IMR-90 (cell line): ENCODE measurements at regions not wholly inside any gene's neighbourhood (a gene's known extent, or its start where the extent isn't known, plus 50 kb on each side); places are given as distances from the start of the nearest gene placed in this dataset.
A peak's percentile ranks its signal among the peaks of the same experiment; 100 is the strongest.

Experiments used
- ATAC-seq: fragments of 200-7000 bp; cut with Tn5 transposase; 2 replicates; pipeline ENCODE4 v1.9.1; 2020; ENCODE audit warnings: low read depth, mild to moderate bottlenecking, moderate library complexity
- BruUV-seq: library from RNA; stranded (reverse); fragments of 400-500 nt; replicated peaks from 2 replicates; lab custom pipeline; 2021; lab: Mats Ljungman, UMichigan
- CTCF ChIA-PET: fragments of 300-600 bp; formaldehyde crosslinking; extraction: SDS; loops from one replicate; lab custom pipeline; 2021; ENCODE audit warnings: antibody characterized with exemption; lab: Yijun Ruan, JAX
- POLR2A ChIA-PET: fragments of 300-600 bp; sonication (Branson Sonifier 250); formaldehyde crosslinking; loops from one replicate; lab custom pipeline; 2022; ENCODE audit warnings: antibody characterized with exemption; ENCODE audit not compliant: unreplicated experiment; lab: Charles Lee
- DNase-seq: peaks from one replicate; pipeline ENCODE4 v3.0.0; 2013
- H2AFZ ChIP-seq: replicated peaks from 2 replicates; pipeline ENCODE3; 2013; ENCODE audit warnings: low read length, mild to moderate bottlenecking; ENCODE audit not compliant: poor library complexity
- H2AK5ac ChIP-seq: 2 replicates; pipeline ENCODE4 v1.6.1; 2013; ENCODE audit warnings: low read depth, low read length, inconsistent platforms
- H2AK9ac ChIP-seq: replicated peaks from 2 replicates; pipeline ENCODE3; 2013; ENCODE audit warnings: mild to moderate bottlenecking, low read depth, low read length, moderate library complexity; ENCODE audit not compliant: poor library complexity
- H2BK120ac ChIP-seq: 2 replicates; pipeline ENCODE4 v1.6.1; 2013; ENCODE audit warnings: low read depth, low read length, inconsistent platforms
- H2BK15ac ChIP-seq: 3 replicates; pipeline ENCODE4 v1.6.1; 2013; ENCODE audit warnings: low read depth, low read length, inconsistent platforms
- H2BK20ac ChIP-seq: 2 replicates; pipeline ENCODE4 v1.6.1; 2013; ENCODE audit warnings: low read depth, mild to moderate bottlenecking, inconsistent platforms, low read length, moderate library complexity
- H2BK5ac ChIP-seq: 2 replicates; pipeline ENCODE4 v1.6.1; 2013; ENCODE audit warnings: mild to moderate bottlenecking, low read depth, low read length, inconsistent platforms; ENCODE audit not compliant: poor library complexity, severe bottlenecking
- H3K14ac ChIP-seq: replicated peaks from 2 replicates; pipeline ENCODE4 v1.6.1; 2013; ENCODE audit warnings: low read depth, low read length, inconsistent platforms
- H3K18ac ChIP-seq: 2 replicates; pipeline ENCODE4 v1.6.1; 2013; ENCODE audit warnings: low read depth, low read length, control low read depth
- H3K23ac ChIP-seq: 2 replicates; pipeline ENCODE4 v1.6.1; 2013; ENCODE audit warnings: low read depth, low read length, inconsistent platforms
- H3K27ac ChIP-seq: 2 replicates; pipeline ENCODE4 v1.5.1; 2013; ENCODE audit warnings: mild to moderate bottlenecking, control low read depth, low read length; ENCODE audit not compliant: insufficient read depth
- H3K27me3 ChIP-seq: 2 replicates; pipeline ENCODE4 v1.6.1; 2013; ENCODE audit warnings: low read length; ENCODE audit not compliant: control insufficient read depth, insufficient read depth
- H3K36me3 ChIP-seq: 2 replicates; pipeline ENCODE4 v1.6.1; 2013; ENCODE audit warnings: low read length, mixed read lengths; ENCODE audit not compliant: control insufficient read depth, insufficient read depth
- H3K4ac ChIP-seq: 2 replicates; pipeline ENCODE4 v1.6.1; 2013; ENCODE audit warnings: low read depth, low read length, inconsistent platforms
- H3K4me1 ChIP-seq: 2 replicates; pipeline ENCODE4 v1.6.1; 2013; ENCODE audit warnings: low read length, mixed read lengths; ENCODE audit not compliant: control insufficient read depth, insufficient read depth
- H3K4me2 ChIP-seq: 2 replicates; pipeline ENCODE4 v1.6.1; 2013; ENCODE audit warnings: low read depth, mild to moderate bottlenecking, control low read depth, low read length, moderate library complexity
- H3K4me3 ChIP-seq: 2 replicates; pipeline ENCODE4 v1.5.1; 2013; ENCODE audit warnings: low read depth, mild to moderate bottlenecking, control low read depth, low read length, moderate library complexity; ENCODE audit not compliant: insufficient read depth
- H3K56ac ChIP-seq: 2 replicates; pipeline ENCODE4 v1.6.1; 2013; ENCODE audit warnings: low read length, inconsistent platforms; ENCODE audit not compliant: insufficient read depth; ENCODE audit errors: extremely low read depth
- H3K79me1 ChIP-seq, 2 experiments: 2 replicates each; pipeline ENCODE4 v1.6.1; 2013; ENCODE audit warnings: low read length in 2 of 2, inconsistent platforms in 1 of 2, low read depth in 1 of 2
- H3K9ac ChIP-seq: 2 replicates; pipeline ENCODE4 v1.6.1; 2013; ENCODE audit warnings: low read depth, low read length, control low read depth
- H3K9me1 ChIP-seq: 2 replicates; pipeline ENCODE4 v1.6.1; 2013; ENCODE audit warnings: low read length, inconsistent platforms; ENCODE audit not compliant: insufficient read depth
- H3K9me3 ChIP-seq: 2 replicates; pipeline ENCODE4 v1.6.1; 2013; ENCODE audit warnings: low read length; ENCODE audit not compliant: control insufficient read depth, insufficient read depth
- H4K20me1 ChIP-seq: 2 replicates; pipeline ENCODE4 v1.6.1; 2013; ENCODE audit warnings: low read length, inconsistent platforms; ENCODE audit not compliant: insufficient read depth
- H4K5ac ChIP-seq: 2 replicates; pipeline ENCODE4 v1.6.1; 2013; ENCODE audit warnings: mild to moderate bottlenecking, low read depth, low read length, control low read depth
- H4K8ac ChIP-seq, 2 experiments: 2 replicates each; pipeline ENCODE4 v1.6.1; 2013; ENCODE audit warnings: low read depth in 2 of 2, low read length in 2 of 2, control low read depth in 1 of 2, inconsistent platforms in 1 of 2
- H4K91ac ChIP-seq: 2 replicates; pipeline ENCODE4 v1.6.1; 2013; ENCODE audit warnings: low read depth, low read length, inconsistent platforms; ENCODE audit not compliant: insufficient read depth
- CTCF ChIP-seq: conservative IDR thresholded peaks from 2 replicates; pipeline ENCODE4 v1.5.1; 2012; ENCODE audit warnings: mild to moderate bottlenecking, low read depth, low read length, improper control_type of control experiment
- FOS ChIP-seq: fragments of 150-350 bp; IDR thresholded peaks from 2 replicates; pipeline ENCODE4 v1.6.1; 2016; ENCODE audit warnings: low read depth, low read length
- WGBS, 2 experiments: methylation state at CpG; one replicate each; pipeline versions ENCODE4 v1.1.5 to v1.1.7; 2013; ENCODE audit warnings: missing lambda C conversion rate in 2 of 2; ENCODE audit not compliant: insufficient read length in 1 of 2; ENCODE audit errors: extremely low coverage in 2 of 2; 5-methylcytosine and 5-hydroxymethylcytosine counted together
- dilution Hi-C: fragments of 300-500 bp; cut with HindIII; formaldehyde crosslinking; loops from one replicate; pipeline ENCODE4 v1.14.3; 2018; ENCODE audit warnings: low sequenced_read_pairs; ENCODE audit not compliant: unreplicated experiment
- in situ Hi-C: fragments of 300-500 bp; cut with MboI; formaldehyde crosslinking; loops from 3 replicates; pipeline ENCODE4 v1.14.3; 2019; ENCODE audit warnings: low sequenced_read_pairs, inconsistent platforms, mixed read lengths
- intact Hi-C: fragments of 100-400 bp; cut with micrococcal nuclease; formaldehyde crosslinking; loops from 2 replicates; pipeline ENCODE4 v1.10.0; 2022

- Histone ChIP-seq H3K36me3 (no peaks in the 10 kb centered on the region), H2BK5ac (no peak overlapping the region), H3K23ac (no peak overlapping the region), H3K9ac (no peak overlapping the region), H2BK20ac (no peak overlapping the region), H4K8ac (no peak overlapping the region), H2AK5ac (no peak overlapping the region), H4K91ac (no peak overlapping the region), H4K20me1 (no peaks in the 10 kb centered on the region), H3K79me1 (no peaks in the 10 kb centered on the region), H2AFZ (no peak overlapping the region), H3K4me3 (no peak overlapping the region), H3K4me2 (no peak overlapping the region), H3K4me1 (peaks cover 3% of the 10 kb centered on the region; the same call in 1 of the 2 replicates), H2BK15ac (no peak overlapping the region), H3K9me3 (no peaks in the 10 kb centered on the region), H2AK9ac (no peak overlapping the region), H3K27me3 (peaks cover 19% of the 10 kb centered on the region), H2BK120ac (no peak overlapping the region), H3K14ac (no peak overlapping the region), H3K56ac (no peak overlapping the region), H3K9me1 (peaks cover 4% of the 10 kb centered on the region; the same call in 1 of the 2 replicates), H3K18ac (no peak overlapping the region), H3K27ac (no peak overlapping the region), H4K5ac (no peak overlapping the region), H3K4ac (no peak overlapping the region)
- TF ChIP-seq CTCF (no peak), FOS (peak; percentile 19; the same call in 1 of the 2 replicates)
- intact Hi-C loops: loop anchor here (10.0 kb wide), 4 partner anchors 331 to 1201 kb away; partner anchors contain the start of gene GPAM
- in situ Hi-C loops: loop anchor here (10.0 to 25.0 kb wide), 4 partner anchors 251 to 911 kb away; no protein-coding TSS in a partner anchor
- whole genome bisulfite sequencing, 2 experiments: 20% methylated on average over 1 of the region's 3 CpGs; no CpG with 5 or more reads in 1 of the 2 experiments
- DNase-seq: peak; percentile 56
- dilution Hi-C loops: no loop called here
- ATAC-seq: no peak
- BruUV-seq: no TSS peak
- ChIA-PET CTCF (interaction anchor here (0.6 to 1.9 kb wide), 5 partner anchors 68 to 915 kb away, joined by 3 to 14 read pairs (median 6); no protein-coding TSS in a partner anchor), POLR2A (no interaction called here)
These were observed 166.8 kb upstream of the HABP2 start for GRCh38 chr10:113386005-113386404.
